ENCODE measurements at regions not wholly inside any gene's neighbourhood (a gene's known extent, or its start where the extent isn't known, plus 50 kb on each side); places are given as distances from the start of the nearest gene placed in this dataset.

GRCh38 chr21:24939291-24939690, 668.0 kb downstream of the MRPL39 start:
- TF ChIP-seq CTCF (IDR thresholded peaks at IDR 0.05; ENCODE audit: insufficient read depth, low read depth, low read length) = no peak
- no peak for TF ChIP-seq EZH2 (IDR thresholded peaks at IDR 0.05; ENCODE audit: insufficient read depth, low read length)

Measured in astrocyte (in vitro differentiated cells and primary cell).